HEK293 (cell line): ENCODE measurements at regions not wholly inside any gene's neighbourhood (a gene's known extent, or its start where the extent isn't known, plus 50 kb on each side); places are given as distances from the start of the nearest gene placed in this dataset.

Source experiments
- ZNF132 ChIP-seq: fragments of 450-650 bp; formaldehyde crosslinking; IDR thresholded peaks from 2 replicates; pipeline ENCODE4 v1.5.1; 2017; ENCODE audit warnings: missing biosample characterization, missing genetic modification characterization, borderline replicate concordance
- ZNF138 ChIP-seq: fragments of 450-650 bp; formaldehyde crosslinking; IDR thresholded peaks from 2 replicates; pipeline ENCODE4 v1.5.1; 2016; ENCODE audit warnings: missing biosample characterization, missing genetic modification characterization, borderline replicate concordance
- ZNF174 ChIP-seq: fragments of 450-650 bp; formaldehyde crosslinking; IDR thresholded peaks from 2 replicates; pipeline ENCODE4 v1.5.0; 2017; ENCODE audit warnings: missing biosample characterization, mild to moderate bottlenecking, missing genetic modification characterization
- TF ChIP-seq, protein P1 (sequence below): fragments of 450-650 bp; formaldehyde crosslinking; IDR thresholded peaks from 2 replicates; pipeline ENCODE4 v1.5.1; 2016; ENCODE audit warnings: missing biosample characterization, missing genetic modification characterization
- TF ChIP-seq, protein P2 (sequence below): fragments of 450-650 bp; formaldehyde crosslinking; IDR thresholded peaks from 2 replicates; pipeline ENCODE4 v1.5.1; 2016; ENCODE audit warnings: missing biosample characterization, missing genetic modification characterization

DNA sequence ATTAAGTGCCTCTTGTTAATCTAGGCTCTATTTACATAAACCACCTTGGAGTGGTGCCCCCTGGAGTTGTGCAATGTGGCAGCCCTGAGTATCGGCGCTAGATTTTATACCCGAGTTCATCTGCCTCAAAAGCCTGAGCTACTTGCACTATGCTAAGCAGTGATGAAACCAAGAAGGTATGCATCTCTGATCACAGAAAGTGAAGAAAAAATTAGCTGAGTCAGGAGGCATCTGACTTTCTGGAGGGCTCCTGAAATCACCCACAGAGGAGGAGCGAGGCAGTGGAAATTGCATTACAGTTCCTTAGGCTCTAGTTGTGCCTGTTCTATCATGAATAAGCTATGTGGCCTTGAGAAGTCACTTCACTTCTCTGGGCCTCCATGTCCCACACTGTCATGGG lies 80.3 kb upstream of the PSMD7 start:
- no peak for TF ChIP-seq ZNF132 (tag by site-specific recombination)
- TF ChIP-seq, protein P1, sequence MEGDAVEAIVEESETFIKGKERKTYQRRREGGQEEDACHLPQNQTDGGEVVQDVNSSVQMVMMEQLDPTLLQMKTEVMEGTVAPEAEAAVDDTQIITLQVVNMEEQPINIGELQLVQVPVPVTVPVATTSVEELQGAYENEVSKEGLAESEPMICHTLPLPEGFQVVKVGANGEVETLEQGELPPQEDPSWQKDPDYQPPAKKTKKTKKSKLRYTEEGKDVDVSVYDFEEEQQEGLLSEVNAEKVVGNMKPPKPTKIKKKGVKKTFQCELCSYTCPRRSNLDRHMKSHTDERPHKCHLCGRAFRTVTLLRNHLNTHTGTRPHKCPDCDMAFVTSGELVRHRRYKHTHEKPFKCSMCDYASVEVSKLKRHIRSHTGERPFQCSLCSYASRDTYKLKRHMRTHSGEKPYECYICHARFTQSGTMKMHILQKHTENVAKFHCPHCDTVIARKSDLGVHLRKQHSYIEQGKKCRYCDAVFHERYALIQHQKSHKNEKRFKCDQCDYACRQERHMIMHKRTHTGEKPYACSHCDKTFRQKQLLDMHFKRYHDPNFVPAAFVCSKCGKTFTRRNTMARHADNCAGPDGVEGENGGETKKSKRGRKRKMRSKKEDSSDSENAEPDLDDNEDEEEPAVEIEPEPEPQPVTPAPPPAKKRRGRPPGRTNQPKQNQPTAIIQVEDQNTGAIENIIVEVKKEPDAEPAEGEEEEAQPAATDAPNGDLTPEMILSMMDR (tag by site-specific recombination), result no peak
- TF ChIP-seq ZNF138 (tag by site-specific recombination), result no peak
- TF ChIP-seq, protein P2, sequence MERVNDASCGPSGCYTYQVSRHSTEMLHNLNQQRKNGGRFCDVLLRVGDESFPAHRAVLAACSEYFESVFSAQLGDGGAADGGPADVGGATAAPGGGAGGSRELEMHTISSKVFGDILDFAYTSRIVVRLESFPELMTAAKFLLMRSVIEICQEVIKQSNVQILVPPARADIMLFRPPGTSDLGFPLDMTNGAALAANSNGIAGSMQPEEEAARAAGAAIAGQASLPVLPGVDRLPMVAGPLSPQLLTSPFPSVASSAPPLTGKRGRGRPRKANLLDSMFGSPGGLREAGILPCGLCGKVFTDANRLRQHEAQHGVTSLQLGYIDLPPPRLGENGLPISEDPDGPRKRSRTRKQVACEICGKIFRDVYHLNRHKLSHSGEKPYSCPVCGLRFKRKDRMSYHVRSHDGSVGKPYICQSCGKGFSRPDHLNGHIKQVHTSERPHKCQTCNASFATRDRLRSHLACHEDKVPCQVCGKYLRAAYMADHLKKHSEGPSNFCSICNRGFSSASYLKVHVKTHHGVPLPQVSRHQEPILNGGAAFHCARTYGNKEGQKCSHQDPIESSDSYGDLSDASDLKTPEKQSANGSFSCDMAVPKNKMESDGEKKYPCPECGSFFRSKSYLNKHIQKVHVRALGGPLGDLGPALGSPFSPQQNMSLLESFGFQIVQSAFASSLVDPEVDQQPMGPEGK, result no peak
- TF ChIP-seq ZNF174 (tag by site-specific recombination), result no peak
